LNCaP clone FGC (cell line): ENCODE measurements at regions not wholly inside any gene's neighbourhood (a gene's known extent, or its start where the extent isn't known, plus 50 kb on each side); places are given as distances from the start of the nearest gene placed in this dataset.
A peak's percentile ranks its signal among the peaks of the same experiment; 100 is the strongest.

Source experiments
- DNase-seq: peaks from one replicate; pipeline ENCODE4 v3.0.0-alpha.2; 2011; ENCODE audit warnings: low read depth
- H3K4me3 ChIP-seq: 2 replicates; pipeline ENCODE4 v1.5.1; 2011; ENCODE audit warnings: mild to moderate bottlenecking, low read depth, low read length, control low read depth
- TF ChIP-seq, protein P1 (sequence below): IDR thresholded peaks from 2 replicates; pipeline ENCODE4 v1.5.1; 2012; ENCODE audit warnings: mild to moderate bottlenecking; ENCODE audit not compliant: control insufficient read depth, insufficient read depth; ENCODE audit errors: extremely low read depth

- TF ChIP-seq, protein P1, sequence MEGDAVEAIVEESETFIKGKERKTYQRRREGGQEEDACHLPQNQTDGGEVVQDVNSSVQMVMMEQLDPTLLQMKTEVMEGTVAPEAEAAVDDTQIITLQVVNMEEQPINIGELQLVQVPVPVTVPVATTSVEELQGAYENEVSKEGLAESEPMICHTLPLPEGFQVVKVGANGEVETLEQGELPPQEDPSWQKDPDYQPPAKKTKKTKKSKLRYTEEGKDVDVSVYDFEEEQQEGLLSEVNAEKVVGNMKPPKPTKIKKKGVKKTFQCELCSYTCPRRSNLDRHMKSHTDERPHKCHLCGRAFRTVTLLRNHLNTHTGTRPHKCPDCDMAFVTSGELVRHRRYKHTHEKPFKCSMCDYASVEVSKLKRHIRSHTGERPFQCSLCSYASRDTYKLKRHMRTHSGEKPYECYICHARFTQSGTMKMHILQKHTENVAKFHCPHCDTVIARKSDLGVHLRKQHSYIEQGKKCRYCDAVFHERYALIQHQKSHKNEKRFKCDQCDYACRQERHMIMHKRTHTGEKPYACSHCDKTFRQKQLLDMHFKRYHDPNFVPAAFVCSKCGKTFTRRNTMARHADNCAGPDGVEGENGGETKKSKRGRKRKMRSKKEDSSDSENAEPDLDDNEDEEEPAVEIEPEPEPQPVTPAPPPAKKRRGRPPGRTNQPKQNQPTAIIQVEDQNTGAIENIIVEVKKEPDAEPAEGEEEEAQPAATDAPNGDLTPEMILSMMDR: no peak
- no peak for DNase-seq
- no peak overlapping the region for H3K4me3 ChIP-seq
Measured at GRCh38 chr20:4617484-4617883, 68.8 kb upstream of the PRNP start.

GRCh38 chr20:4617019-4617418 is 69.2 kb upstream of the PRNP start:
- no peak overlapping the region for H3K4me3 ChIP-seq
- TF ChIP-seq, protein P1: no peak
- DNase-seq: no peak

DNA sequence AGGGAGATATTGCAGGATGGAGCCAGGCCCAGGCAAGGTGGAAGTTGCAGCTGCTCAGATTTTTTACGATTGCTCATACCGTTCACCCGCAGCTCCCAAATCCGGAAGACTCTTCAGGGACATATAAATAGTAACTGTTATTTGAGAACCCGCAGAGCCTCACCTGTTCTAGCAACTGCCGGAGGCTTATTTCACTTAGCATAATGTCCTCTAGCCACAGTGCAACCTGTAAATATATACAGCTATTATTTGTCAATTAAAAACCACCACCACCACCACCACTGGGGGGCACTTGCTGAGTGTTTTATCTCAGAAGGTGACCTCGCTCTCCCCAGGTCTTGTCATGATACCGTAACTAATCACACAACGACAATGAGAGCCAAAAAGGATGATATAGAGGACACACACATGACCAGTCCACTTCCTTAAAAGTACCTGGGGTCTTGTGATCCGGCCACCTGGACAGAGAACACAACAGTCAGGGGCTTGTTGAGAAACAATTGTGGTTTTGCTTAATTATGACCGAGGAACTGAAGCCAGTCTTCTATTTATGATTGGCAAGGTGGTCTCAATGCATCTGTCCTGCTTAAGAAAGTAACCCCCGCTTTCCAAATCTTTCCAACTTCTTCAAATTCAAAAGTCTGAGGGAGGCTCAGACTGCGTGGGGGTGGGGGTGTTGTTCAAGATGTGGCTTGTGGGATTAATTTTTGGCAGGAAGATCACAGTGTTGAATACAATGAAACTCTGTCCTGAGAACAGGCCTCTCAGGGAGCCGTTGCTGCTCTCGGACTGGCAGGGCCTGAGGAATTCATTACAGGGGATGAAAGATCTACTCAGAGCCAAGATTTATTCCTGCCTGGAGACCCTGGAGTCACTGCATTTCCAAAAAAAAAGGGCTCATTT is 72.3 kb upstream of the PRNP start:
- no peak for DNase-seq

DNA sequence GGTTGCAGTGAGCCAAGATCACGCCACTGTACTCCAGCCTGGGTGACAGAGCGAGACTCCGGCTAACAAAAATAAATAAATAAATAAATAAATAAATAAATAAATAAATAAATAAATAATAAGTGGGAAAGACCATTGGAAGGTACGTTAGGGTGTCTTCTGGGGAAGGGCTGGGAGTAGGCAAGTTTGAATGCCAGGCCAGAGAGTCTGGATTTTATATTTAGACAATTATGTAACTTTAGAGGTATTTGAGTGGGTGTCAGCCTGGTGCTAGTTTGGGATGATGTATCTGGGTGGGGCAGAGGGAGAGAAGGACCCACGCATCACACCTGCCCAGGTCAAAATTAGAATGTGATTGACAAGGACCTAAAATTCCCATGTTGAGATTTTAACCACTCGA is 73.1 kb upstream of the PRNP start:
- no peak for DNase-seq
- TF ChIP-seq, protein P1: no peak
- no peak overlapping the region for H3K4me3 ChIP-seq

More for the DNA sequence above, 72.3 kb upstream of the PRNP start:
- H3K4me3 ChIP-seq: no peak overlapping the region
- TF ChIP-seq, protein P1: peak; percentile 54

DNA sequence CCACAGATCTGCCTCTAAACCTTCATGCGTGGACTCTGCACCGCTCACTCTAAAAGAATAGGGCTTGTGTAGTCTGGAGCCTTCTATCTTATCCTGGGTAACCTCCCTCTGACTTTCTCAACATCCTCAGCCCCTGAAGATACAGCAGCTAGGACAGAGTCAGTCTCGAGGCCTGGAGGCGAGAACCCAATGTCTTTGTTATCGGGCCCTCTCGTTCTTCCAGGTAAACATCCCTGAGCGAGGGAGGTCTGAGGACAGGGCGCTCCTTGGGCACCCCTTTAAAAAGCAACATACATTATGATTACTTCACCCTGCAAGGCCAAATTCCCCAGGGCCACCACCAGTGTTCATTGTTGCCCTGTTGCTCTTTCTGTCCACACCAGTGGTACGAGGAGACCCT is 75.4 kb upstream of the PRNP start:
- H3K4me3 ChIP-seq: no peak overlapping the region
- TF ChIP-seq, protein P1: no peak
- no peak for DNase-seq

DNA sequence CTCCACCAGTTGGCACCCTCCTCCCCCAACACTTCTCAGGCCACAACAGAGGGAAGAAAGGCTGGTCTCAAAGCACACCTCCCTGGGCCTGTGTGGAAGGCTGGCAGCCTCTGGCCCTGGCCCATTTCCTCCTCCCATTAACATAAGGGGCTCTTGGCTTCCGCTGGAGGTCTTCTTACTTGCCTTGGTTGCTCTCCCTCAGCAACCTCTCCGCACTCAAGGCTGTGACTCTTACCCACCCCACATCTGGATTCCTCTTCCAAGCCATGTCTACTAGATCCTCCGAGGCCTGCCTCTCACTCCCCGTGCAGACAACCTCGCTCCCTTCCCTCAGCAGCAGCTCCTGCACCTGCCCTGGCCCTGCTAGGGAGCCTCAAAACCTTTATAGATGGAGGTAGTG is 76.7 kb upstream of the PRNP start:
- DNase-seq: no peak
- H3K4me3 ChIP-seq: no peak overlapping the region
- TF ChIP-seq, protein P1: no peak

GRCh38 chr20:4608861-4609260 is 77.4 kb upstream of the PRNP start:
- DNase-seq: no peak
- H3K4me3 ChIP-seq: no peak overlapping the region
- TF ChIP-seq, protein P1: no peak
